ENCODE measurements at regions not wholly inside any gene's neighbourhood (a gene's known extent, or its start where the extent isn't known, plus 50 kb on each side); places are given as distances from the start of the nearest gene placed in this dataset.

- H3K27me3 Mint-ChIP-seq (ENCODE audit: low read depth, poor library complexity): no peaks in the 10 kb centered on the region
- no peaks in the 10 kb centered on the region for H3K9me3 Mint-ChIP-seq
- H3K4me1 Mint-ChIP-seq: no peaks in the 10 kb centered on the region
- TF ChIP-seq CTCF (IDR thresholded peaks at IDR 0.05): no peak
- no peak overlapping the region for H3K27ac Mint-ChIP-seq
- DNase-seq: no peak
- no peak overlapping the region for H3K4me3 Mint-ChIP-seq
- no peaks in the 10 kb centered on the region for H3K36me3 Mint-ChIP-seq (ENCODE audit: low read depth)
Observed at GRCh38 chr4:136737066-136737465, 795.2 kb downstream of the PCDH18 start.

- no peak for TF ChIP-seq CTCF (IDR thresholded peaks at IDR 0.05)
- H3K9me3 Mint-ChIP-seq: no peaks in the 10 kb centered on the region
- no peaks in the 10 kb centered on the region for H3K36me3 Mint-ChIP-seq (ENCODE audit: low read depth)
- no peaks in the 10 kb centered on the region for H3K4me1 Mint-ChIP-seq
- no peak for DNase-seq
- no peak overlapping the region for H3K27ac Mint-ChIP-seq
- H3K4me3 Mint-ChIP-seq: no peak overlapping the region
- no peaks in the 10 kb centered on the region for H3K27me3 Mint-ChIP-seq (ENCODE audit: low read depth, poor library complexity)
Observed at GRCh38 chr4:136731025-136731424, 801.3 kb downstream of the PCDH18 start.

GRCh38 chr4:136725286-136726081 is 806.8 kb downstream of the PCDH18 start:
- no peak overlapping the region for H3K27ac Mint-ChIP-seq
- TF ChIP-seq CTCF (IDR thresholded peaks at IDR 0.05): no peak
- no peak for DNase-seq
- H3K4me3 Mint-ChIP-seq: no peak overlapping the region
- H3K9me3 Mint-ChIP-seq: no peaks in the 10 kb centered on the region
- H3K36me3 Mint-ChIP-seq (ENCODE audit: low read depth): no peaks in the 10 kb centered on the region
- H3K4me1 Mint-ChIP-seq: no peaks in the 10 kb centered on the region
- no peaks in the 10 kb centered on the region for H3K27me3 Mint-ChIP-seq (ENCODE audit: low read depth, poor library complexity)

- Mint-ChIP-seq H3K36me3 (ENCODE audit: low read depth) (no peaks in the 10 kb centered on the region), H3K27me3 (ENCODE audit: low read depth, poor library complexity) (peaks cover 4% of the 10 kb centered on the region), H3K4me1 (no peaks in the 10 kb centered on the region), H3K27ac (no peak overlapping the region), H3K9me3 (peaks cover 5% of the 10 kb centered on the region), H3K4me3 (no peak overlapping the region)
- TF ChIP-seq CTCF (IDR thresholded peaks at IDR 0.05): no peak
- no peak for DNase-seq
Observed at GRCh38 chr4:136713140-136713539, 819.2 kb downstream of the PCDH18 start.

- TF ChIP-seq CTCF (IDR thresholded peaks at IDR 0.05): no peak
- H3K27ac Mint-ChIP-seq: no peak overlapping the region
- H3K36me3 Mint-ChIP-seq (ENCODE audit: low read depth): no peaks in the 10 kb centered on the region
- no peak for DNase-seq
- no peaks in the 10 kb centered on the region for H3K4me1 Mint-ChIP-seq
- H3K9me3 Mint-ChIP-seq: no peaks in the 10 kb centered on the region
- no peak overlapping the region for H3K4me3 Mint-ChIP-seq
- no peaks in the 10 kb centered on the region for H3K27me3 Mint-ChIP-seq (ENCODE audit: low read depth, poor library complexity)
Observed at GRCh38 chr4:136709897-136710296, 822.4 kb downstream of the PCDH18 start.

- no peak for TF ChIP-seq CTCF (IDR thresholded peaks at IDR 0.05)
- Mint-ChIP-seq H3K9me3 (no peaks in the 10 kb centered on the region), H3K4me1 (no peaks in the 10 kb centered on the region), H3K36me3 (ENCODE audit: low read depth) (no peaks in the 10 kb centered on the region), H3K27ac (no peak overlapping the region), H3K4me3 (no peak overlapping the region), H3K27me3 (ENCODE audit: low read depth, poor library complexity) (no peaks in the 10 kb centered on the region)
- DNase-seq: no peak
Observed at GRCh38 chr4:136706942-136707341, 825.4 kb downstream of the PCDH18 start.

All from nephron progenitor cell (in vitro differentiated cells).